ENCODE measurements at regions not wholly inside any gene's neighbourhood (a gene's known extent, or its start where the extent isn't known, plus 50 kb on each side); places are given as distances from the start of the nearest gene placed in this dataset.

GRCh38 chr18:47441914-47442313 is 190.5 kb upstream of the SKOR2 start:
- no peaks in the 10 kb centered on the region for H3K36me3 ChIP-seq (replicated peaks in 1 of 2; ENCODE audit: control insufficient read depth in 1 of 2, insufficient read depth in 2 of 2, low read length in 1 of 2)
- H3K9me3 ChIP-seq: no peaks in the 10 kb centered on the region
- no peak overlapping the region for H3K4me2 ChIP-seq
- POLR2A ChIA-PET: no interaction called here
- H3K4me1 ChIP-seq (ENCODE audit: control insufficient read depth in 1 of 2, insufficient read depth in 2 of 2, low read depth in 1 of 2, low read length in 1 of 2): no peaks in the 10 kb centered on the region
- no peak overlapping the region for H3K4me3 ChIP-seq (ENCODE audit: low read depth in 2 of 2, low read length in 1 of 2)
- H2AFZ ChIP-seq (ENCODE audit: low read depth): no peak overlapping the region
- CTCF ChIA-PET: interaction anchor here (0.8 to 0.9 kb wide), 2 partner anchors 227 to 307 kb away, joined by 3 read pairs; no protein-coding TSS in a partner anchor
- DNase-seq: no peak
- H4K20me1 ChIP-seq (ENCODE audit: insufficient read depth): no peaks in the 10 kb centered on the region
- no peak overlapping the region for H3K9ac ChIP-seq
- H3K27ac ChIP-seq (ENCODE audit: low read depth in 2 of 2, low read length in 1 of 2): no peak overlapping the region
- no peaks in the 10 kb centered on the region for H3K79me2 ChIP-seq (ENCODE audit: insufficient read depth)
- no peaks in the 10 kb centered on the region for H3K9me2 ChIP-seq
- H3F3A ChIP-seq (replicated peaks; ENCODE audit: insufficient read depth): no peaks in the 10 kb centered on the region
- TF ChIP-seq CTCF (IDR thresholded peaks at IDR 0.05) (no peak), JUND (IDR thresholded peaks at IDR 0.05) (no peak), MXI1 (IDR thresholded peaks at IDR 0.05; ENCODE audit: low read depth, low read length) (no peak), USF1 (IDR thresholded peaks at IDR 0.05; ENCODE audit: borderline replicate concordance, low read depth) (no peak)
- 25% methylated on average over 4 of the region's 4 CpGs for WGBS (ENCODE audit: low lambda C conversion rate)
- no peaks in the 10 kb centered on the region for H3K27me3 ChIP-seq (ENCODE audit: insufficient read depth)

GRCh38 chr18:47438001-47438400 is 186.5 kb upstream of the SKOR2 start:
- Histone ChIP-seq H3K4me3 (ENCODE audit: low read depth in 2 of 2, low read length in 1 of 2) (no peak overlapping the region), H3K9me3 (no peaks in the 10 kb centered on the region), H3K36me3 (replicated peaks in 1 of 2; ENCODE audit: control insufficient read depth in 1 of 2, insufficient read depth in 2 of 2, low read length in 1 of 2) (no peaks in the 10 kb centered on the region), H4K20me1 (ENCODE audit: insufficient read depth) (no peaks in the 10 kb centered on the region), H3K9ac (no peak overlapping the region), H3K4me1 (ENCODE audit: control insufficient read depth in 1 of 2, insufficient read depth in 2 of 2, low read depth in 1 of 2, low read length in 1 of 2) (no peaks in the 10 kb centered on the region), H3K27ac (ENCODE audit: low read depth in 2 of 2, low read length in 1 of 2) (no peak overlapping the region), H3K27me3 (ENCODE audit: insufficient read depth) (no peaks in the 10 kb centered on the region), H3F3A (replicated peaks; ENCODE audit: insufficient read depth) (no peaks in the 10 kb centered on the region), H3K4me2 (no peak overlapping the region), H3K9me2 (no peaks in the 10 kb centered on the region), H3K79me2 (ENCODE audit: insufficient read depth) (no peaks in the 10 kb centered on the region), H2AFZ (ENCODE audit: low read depth) (no peak overlapping the region)
- POLR2A ChIA-PET: no interaction called here
- TF ChIP-seq RCOR1 (IDR thresholded peaks at IDR 0.05; ENCODE audit: low read length) (no peak), GATA2 (CRISPR knock-in tag; IDR thresholded peaks at IDR 0.05) (no peak)
- CTCF ChIA-PET: no interaction called here
- no peak for DNase-seq

- TF ChIP-seq TEAD4 (IDR thresholded peaks at IDR 0.05; ENCODE audit: borderline replicate concordance, insufficient read depth): no peak
- no peak for TF ChIP-seq GATA2 (CRISPR knock-in tag; IDR thresholded peaks at IDR 0.05)
- no peak for TF ChIP-seq NRF1 (IDR thresholded peaks at IDR 0.05; ENCODE audit: low read depth, low read length)
- TF ChIP-seq FOSL2 (IDR thresholded peaks at IDR 0.05; ENCODE audit: borderline replicate concordance, low read depth): no peak
- no peak for TF ChIP-seq ELF1 (IDR thresholded peaks at IDR 0.05)
- no peak for TF ChIP-seq RAD21 (IDR thresholded peaks at IDR 0.05; ENCODE audit: low read length)
- TF ChIP-seq, protein P1, sequence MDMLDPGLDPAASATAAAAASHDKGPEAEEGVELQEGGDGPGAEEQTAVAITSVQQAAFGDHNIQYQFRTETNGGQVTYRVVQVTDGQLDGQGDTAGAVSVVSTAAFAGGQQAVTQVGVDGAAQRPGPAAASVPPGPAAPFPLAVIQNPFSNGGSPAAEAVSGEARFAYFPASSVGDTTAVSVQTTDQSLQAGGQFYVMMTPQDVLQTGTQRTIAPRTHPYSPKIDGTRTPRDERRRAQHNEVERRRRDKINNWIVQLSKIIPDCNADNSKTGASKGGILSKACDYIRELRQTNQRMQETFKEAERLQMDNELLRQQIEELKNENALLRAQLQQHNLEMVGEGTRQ (IDR thresholded peaks at IDR 0.05; ENCODE audit: borderline replicate concordance, low read depth, low read length): no peak
- no peak overlapping the region for H3K4me3 ChIP-seq (ENCODE audit: low read depth in 2 of 2, low read length in 1 of 2)
- H3F3A ChIP-seq (replicated peaks; ENCODE audit: insufficient read depth): no peaks in the 10 kb centered on the region
- H4K20me1 ChIP-seq (ENCODE audit: insufficient read depth): no peaks in the 10 kb centered on the region
- no peak overlapping the region for H3K27ac ChIP-seq (ENCODE audit: low read depth in 2 of 2, low read length in 1 of 2)
- H3K9me3 ChIP-seq: no peaks in the 10 kb centered on the region
- no peak for DNase-seq
- no peaks in the 10 kb centered on the region for H3K9me2 ChIP-seq
- 0% methylated on average over 1 of the region's 1 CpG for WGBS (ENCODE audit: low lambda C conversion rate)
- H3K4me1 ChIP-seq (ENCODE audit: control insufficient read depth in 1 of 2, insufficient read depth in 2 of 2, low read depth in 1 of 2, low read length in 1 of 2): no peaks in the 10 kb centered on the region
- no peaks in the 10 kb centered on the region for H3K36me3 ChIP-seq (replicated peaks in 1 of 2; ENCODE audit: control insufficient read depth in 1 of 2, insufficient read depth in 2 of 2, low read length in 1 of 2)
- POLR2A ChIA-PET: no interaction called here
- no peak overlapping the region for H3K9ac ChIP-seq
- CTCF ChIA-PET: no interaction called here
- H3K79me2 ChIP-seq (ENCODE audit: insufficient read depth): no peaks in the 10 kb centered on the region
- H3K27me3 ChIP-seq (ENCODE audit: insufficient read depth): no peaks in the 10 kb centered on the region
- no peak overlapping the region for H3K4me2 ChIP-seq
- no peak overlapping the region for H2AFZ ChIP-seq (ENCODE audit: low read depth)
Observed at GRCh38 chr18:47436871-47437270, 185.4 kb upstream of the SKOR2 start.

All from SK-N-SH (cell line).